T-cell (primary cell): ENCODE measurements at regions not wholly inside any gene's neighbourhood (a gene's known extent, or its start where the extent isn't known, plus 50 kb on each side); places are given as distances from the start of the nearest gene placed in this dataset.

Source experiments
- ATAC-seq, 4 experiments: fragments of 200-7000 bp in 3 of 4; fragments of 150-1000 bp in 1 of 4; cut with Tn5 transposase; replicated peaks in 1 of 4; 1 replicate in 3 of 4; 2 replicates in 1 of 4; pipeline ENCODE4 v1.10.0; 2021; ENCODE audit warnings: moderate library complexity in 3 of 4, mild to moderate bottlenecking in 2 of 4, moderate number of reproducible peaks in 1 of 4
- CTCF ChIA-PET, 2 donors: fragments of 300-600 bp; sonication (Branson Sonifier 250); formaldehyde crosslinking; loops; one replicate each; lab custom pipeline; 2022; ENCODE audit warnings: antibody characterized with exemption in 2 of 2; lab: Charles Lee
- POLR2A ChIA-PET, 2 donors: fragments of 300-600 bp; sonication (Branson Sonifier 250); formaldehyde crosslinking; loops; one replicate each; lab custom pipeline; 2022; ENCODE audit warnings: antibody characterized with exemption in 2 of 2; lab: Charles Lee
- DNase-seq, 35 experiments: peaks; one replicate each; pipeline versions ENCODE4 v3.0.0 to v3.0.0-alpha.2; 2013 to 2023
- H3K27ac ChIP-seq: one replicate; pipeline ENCODE4 v1.5.1; 2013; ENCODE audit warnings: low read length
- H3K27me3 ChIP-seq, 2 experiments: replicated peaks in 1 of 2; 1 replicate in 1 of 2; 2 replicates in 1 of 2; pipeline versions ENCODE4 v1.6.1 to v1.7.0; 2013; ENCODE audit warnings: low read length in 1 of 2, mixed read lengths in 1 of 2; ENCODE audit not compliant: control insufficient read depth in 2 of 2, insufficient read depth in 2 of 2; ENCODE audit errors: extremely low read depth in 1 of 2
- H3K36me3 ChIP-seq, 2 donors: 1 replicate in 1 of 2; 2 replicates in 1 of 2; pipeline versions ENCODE4 v1.6.1 to v1.7.0; 2013; ENCODE audit warnings: low read length in 1 of 2; ENCODE audit not compliant: control insufficient read depth in 2 of 2, insufficient read depth in 1 of 2; ENCODE audit errors: extremely low read depth in 1 of 2
- H3K4me1 ChIP-seq, 2 experiments: 1 replicate in 1 of 2; 2 replicates in 1 of 2; pipeline versions ENCODE4 v1.6.1 to v1.7.0; 2013; ENCODE audit warnings: low read length in 2 of 2, mixed read lengths in 1 of 2; ENCODE audit not compliant: insufficient read depth in 2 of 2, control insufficient read depth in 1 of 2; ENCODE audit errors: extremely low read depth in 1 of 2
- H3K4me3 ChIP-seq, 2 donors: 1 replicate in 1 of 2; 2 replicates in 1 of 2; pipeline versions ENCODE4 v1.5.1 to v1.7.0; 2013; ENCODE audit warnings: mild to moderate bottlenecking in 2 of 2, low read length in 1 of 2, moderate library complexity in 1 of 2; ENCODE audit not compliant: control insufficient read depth in 1 of 2; ENCODE audit errors: extremely low read depth in 1 of 2
- H3K9me3 ChIP-seq: 2 replicates; pipeline ENCODE4 v1.7.0; 2013
- H3K27ac Mint-ChIP-seq, 2 donors: one replicate each; pipeline ENCODE4 v1.8.0; 2020 to 2021; ENCODE audit warnings: mild to moderate bottlenecking in 2 of 2, mixed read lengths in 2 of 2
- H3K27me3 Mint-ChIP-seq, 2 donors: one replicate each; pipeline ENCODE4 v1.8.0; 2021 to 2022; ENCODE audit warnings: mixed read lengths in 2 of 2
- H3K36me3 Mint-ChIP-seq: one replicate; pipeline ENCODE4 v1.8.0; 2021; ENCODE audit warnings: mixed read lengths
- H3K4me1 Mint-ChIP-seq, 3 donors: one replicate each; pipeline ENCODE4 v1.8.0; 2020 to 2022; ENCODE audit warnings: mixed read lengths in 3 of 3, mild to moderate bottlenecking in 1 of 3
- H3K4me3 Mint-ChIP-seq, 3 donors: one replicate each; pipeline ENCODE4 v1.8.0; 2020 to 2022; ENCODE audit warnings: mild to moderate bottlenecking in 3 of 3, mixed read lengths in 3 of 3, moderate library complexity in 3 of 3
- H3K9me3 Mint-ChIP-seq, 3 donors: one replicate each; pipeline ENCODE4 v1.8.0; 2020 to 2022; ENCODE audit warnings: mixed read lengths in 3 of 3
- WGBS: methylation state at CpG from one replicate; pipeline ENCODE4 v1.1.5; 2013; ENCODE audit warnings: missing lambda C conversion rate; ENCODE audit not compliant: insufficient coverage; 5-methylcytosine and 5-hydroxymethylcytosine counted together

- DNase-seq: no peak
- ATAC-seq: no peak
- Histone ChIP-seq H3K36me3 (no peaks in the 10 kb centered on the region), H3K27ac (no peak overlapping the region), H3K27me3 (no peaks in the 10 kb centered on the region), H3K4me3 (no peak overlapping the region), H3K4me1 (no peaks in the 10 kb centered on the region), H3K9me3 (no peaks in the 10 kb centered on the region)
- Mint-ChIP-seq H3K9me3 (peaks cover 0 to 4% (median 2%) of the 10 kb centered on the region in 3 donors), H3K4me1 (no peaks in the 10 kb centered on the region), H3K27ac (no peak overlapping the region), H3K4me3 (no peak overlapping the region), H3K36me3 (no peaks in the 10 kb centered on the region), H3K27me3 (peaks cover 0 to 8% of the 10 kb centered on the region in 2 donors)
- 14% methylated on average over 1 of the region's 3 CpGs for WGBS
- ChIA-PET POLR2A (no interaction called here), CTCF (no interaction called here)
Measured at GRCh38 chr4:124212815-124213630, 499.5 kb downstream of the ANKRD50 start.

- Histone ChIP-seq H3K4me1 (no peaks in the 10 kb centered on the region), H3K27ac (no peak overlapping the region), H3K36me3 (no peaks in the 10 kb centered on the region), H3K4me3 (no peak overlapping the region), H3K27me3 (no peaks in the 10 kb centered on the region), H3K9me3 (no peaks in the 10 kb centered on the region)
- no peak overlapping the region for H3K27ac Mint-ChIP-seq
- ATAC-seq (no peak), DNase-seq (no peak)
- WGBS: no CpG with 5 or more reads among the region's 1 CpG
- H3K27me3 Mint-ChIP-seq: peaks cover 0 to 12% of the 10 kb centered on the region in 2 donors
- no peaks in the 10 kb centered on the region for H3K9me3 Mint-ChIP-seq
- no peaks in the 10 kb centered on the region for H3K4me1 Mint-ChIP-seq
- H3K4me3 Mint-ChIP-seq: no peak overlapping the region
- ChIA-PET POLR2A (no interaction called here), CTCF (no interaction called here)
- no peaks in the 10 kb centered on the region for H3K36me3 Mint-ChIP-seq
Measured at GRCh38 chr4:124219389-124219788, 493.1 kb downstream of the ANKRD50 start.

GRCh38 chr4:124224256-124224655 lies 488.3 kb downstream of the ANKRD50 start:
- ATAC-seq (no peak), DNase-seq (no peak)
- WGBS: no CpG with 5 or more reads among the region's 1 CpG
- Mint-ChIP-seq H3K27me3 (peaks cover 0 to 3% of the 10 kb centered on the region in 2 donors), H3K9me3 (peaks cover 3 to 12% (median 8%) of the 10 kb centered on the region in 3 donors), H3K36me3 (no peaks in the 10 kb centered on the region), H3K27ac (no peak overlapping the region), H3K4me1 (no peaks in the 10 kb centered on the region), H3K4me3 (no peak overlapping the region)
- H3K4me3 ChIP-seq: no peak overlapping the region
- H3K27me3 ChIP-seq: no peaks in the 10 kb centered on the region
- H3K4me1 ChIP-seq: no peaks in the 10 kb centered on the region
- ChIA-PET POLR2A (no interaction called here), CTCF (no interaction called here)
- no peak overlapping the region for H3K27ac ChIP-seq
- no peaks in the 10 kb centered on the region for H3K36me3 ChIP-seq
- H3K9me3 ChIP-seq: no peaks in the 10 kb centered on the region

GRCh38 chr4:124227981-124228380 lies 484.6 kb downstream of the ANKRD50 start:
- DNase-seq: no peak
- Histone ChIP-seq H3K9me3 (no peaks in the 10 kb centered on the region), H3K4me1 (no peaks in the 10 kb centered on the region), H3K4me3 (no peak overlapping the region), H3K27ac (no peak overlapping the region), H3K36me3 (no peaks in the 10 kb centered on the region), H3K27me3 (no peaks in the 10 kb centered on the region)
- ATAC-seq: no peak
- no peaks in the 10 kb centered on the region for H3K4me1 Mint-ChIP-seq
- H3K4me3 Mint-ChIP-seq: no peak overlapping the region
- peaks cover 3 to 12% (median 10%) of the 10 kb centered on the region in 3 donors for H3K9me3 Mint-ChIP-seq
- no peaks in the 10 kb centered on the region for H3K27me3 Mint-ChIP-seq
- CTCF ChIA-PET: no interaction called here
- H3K36me3 Mint-ChIP-seq: no peaks in the 10 kb centered on the region
- H3K27ac Mint-ChIP-seq: no peak overlapping the region
- POLR2A ChIA-PET: no interaction called here

GRCh38 chr4:124230268-124230667 lies 482.3 kb downstream of the ANKRD50 start:
- DNase-seq (no peak), ATAC-seq (no peak)
- Histone ChIP-seq H3K36me3 (no peaks in the 10 kb centered on the region), H3K27me3 (no peaks in the 10 kb centered on the region), H3K27ac (no peak overlapping the region), H3K9me3 (no peaks in the 10 kb centered on the region), H3K4me3 (no peak overlapping the region), H3K4me1 (no peaks in the 10 kb centered on the region)
- no peaks in the 10 kb centered on the region for H3K27me3 Mint-ChIP-seq
- ChIA-PET POLR2A (no interaction called here), CTCF (no interaction called here)
- no peak overlapping the region for H3K27ac Mint-ChIP-seq
- H3K36me3 Mint-ChIP-seq: no peaks in the 10 kb centered on the region
- peaks cover under 1 to 8% (median 6%) of the 10 kb centered on the region in 3 donors for H3K9me3 Mint-ChIP-seq
- WGBS: no CpG with 5 or more reads among the region's 2 CpGs
- no peaks in the 10 kb centered on the region for H3K4me1 Mint-ChIP-seq
- H3K4me3 Mint-ChIP-seq: no peak overlapping the region

GRCh38 chr4:124234771-124235170 lies 477.8 kb downstream of the ANKRD50 start:
- H3K36me3 ChIP-seq: no peaks in the 10 kb centered on the region
- no peak overlapping the region for H3K4me3 ChIP-seq
- Mint-ChIP-seq H3K4me1 (no peaks in the 10 kb centered on the region), H3K36me3 (no peaks in the 10 kb centered on the region), H3K27me3 (no peaks in the 10 kb centered on the region), H3K27ac (no peak overlapping the region), H3K4me3 (no peak overlapping the region), H3K9me3 (peaks cover 0 to 8% (median 2%) of the 10 kb centered on the region in 3 donors)
- H3K9me3 ChIP-seq: no peaks in the 10 kb centered on the region
- ChIA-PET CTCF (no interaction called here), POLR2A (no interaction called here)
- H3K27me3 ChIP-seq: no peaks in the 10 kb centered on the region
- WGBS: no CpG with 5 or more reads among the region's 2 CpGs
- H3K27ac ChIP-seq: no peak overlapping the region
- ATAC-seq: no peak
- H3K4me1 ChIP-seq: no peaks in the 10 kb centered on the region
- DNase-seq: no peak
